ENCODE measurements at regions not wholly inside any gene's neighbourhood (a gene's known extent, or its start where the extent isn't known, plus 50 kb on each side); places are given as distances from the start of the nearest gene placed in this dataset.

- Histone ChIP-seq H3K36me3 (replicated peaks in 1 of 2; ENCODE audit: control insufficient read depth in 1 of 2, insufficient read depth in 2 of 2, low read length in 2 of 2) (no peaks in the 10 kb centered on the region), H4K20me1 (ENCODE audit: insufficient read depth, low read length) (no peaks in the 10 kb centered on the region), H3K27me3 (ENCODE audit: control insufficient read depth in 2 of 2, insufficient read depth in 2 of 2, low read length in 2 of 2) (no peaks in the 10 kb centered on the region), H3K27ac (ENCODE audit: low read depth in 1 of 2, low read length in 2 of 2) (no peak overlapping the region), H3K4me3 (replicated peaks in 1 of 3; ENCODE audit: low read depth in 2 of 3, low read length in 3 of 3) (no peak overlapping the region), H3K4me1 (ENCODE audit: control insufficient read depth in 1 of 2, insufficient read depth in 2 of 2, low read length in 2 of 2) (no peaks in the 10 kb centered on the region), H3K79me2 (ENCODE audit: insufficient read depth, low read length) (no peaks in the 10 kb centered on the region), H3K9ac (ENCODE audit: insufficient read depth, low read length, poor library complexity, severe bottlenecking) (no peak overlapping the region), H3K4me2 (replicated peaks; ENCODE audit: extremely low read depth, low read length, poor library complexity, severe bottlenecking) (no peak overlapping the region), H2AFZ (ENCODE audit: insufficient read depth, low read depth, low read length, poor library complexity, severe bottlenecking) (no peak overlapping the region), H3K9me3 (replicated peaks in 1 of 2; ENCODE audit: control insufficient read depth in 1 of 2, insufficient read depth in 1 of 2, low read length in 2 of 2) (no peaks in the 10 kb centered on the region)
- intact Hi-C loops (cut with micrococcal nuclease): no loop called here
- H3K36me3 Mint-ChIP-seq: no peaks in the 10 kb centered on the region
- no peak overlapping the region for H3K27ac Mint-ChIP-seq
- TF ChIP-seq, protein P1, sequence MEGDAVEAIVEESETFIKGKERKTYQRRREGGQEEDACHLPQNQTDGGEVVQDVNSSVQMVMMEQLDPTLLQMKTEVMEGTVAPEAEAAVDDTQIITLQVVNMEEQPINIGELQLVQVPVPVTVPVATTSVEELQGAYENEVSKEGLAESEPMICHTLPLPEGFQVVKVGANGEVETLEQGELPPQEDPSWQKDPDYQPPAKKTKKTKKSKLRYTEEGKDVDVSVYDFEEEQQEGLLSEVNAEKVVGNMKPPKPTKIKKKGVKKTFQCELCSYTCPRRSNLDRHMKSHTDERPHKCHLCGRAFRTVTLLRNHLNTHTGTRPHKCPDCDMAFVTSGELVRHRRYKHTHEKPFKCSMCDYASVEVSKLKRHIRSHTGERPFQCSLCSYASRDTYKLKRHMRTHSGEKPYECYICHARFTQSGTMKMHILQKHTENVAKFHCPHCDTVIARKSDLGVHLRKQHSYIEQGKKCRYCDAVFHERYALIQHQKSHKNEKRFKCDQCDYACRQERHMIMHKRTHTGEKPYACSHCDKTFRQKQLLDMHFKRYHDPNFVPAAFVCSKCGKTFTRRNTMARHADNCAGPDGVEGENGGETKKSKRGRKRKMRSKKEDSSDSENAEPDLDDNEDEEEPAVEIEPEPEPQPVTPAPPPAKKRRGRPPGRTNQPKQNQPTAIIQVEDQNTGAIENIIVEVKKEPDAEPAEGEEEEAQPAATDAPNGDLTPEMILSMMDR (IDR thresholded peaks at IDR 0.05): no peak
- DNase-seq: no peak
- no peaks in the 10 kb centered on the region for H3K4me1 Mint-ChIP-seq
- H3K9me3 Mint-ChIP-seq: peaks cover 0 to 6% (median 0%) of the 10 kb centered on the region in 7 donors
- no peak overlapping the region for H3K4me3 Mint-ChIP-seq
- H3K27me3 Mint-ChIP-seq (ENCODE audit: low read depth in 3 of 3): peaks cover 0 to 3% (median 0%) of the 10 kb centered on the region in 3 donors
- 100% methylated on average over 3 of the region's 4 CpGs for WGBS (ENCODE audit: insufficient coverage)
Observed at GRCh38 chr10:85315657-85316056, 987.3 kb downstream of the CCSER2 start.

DNA sequence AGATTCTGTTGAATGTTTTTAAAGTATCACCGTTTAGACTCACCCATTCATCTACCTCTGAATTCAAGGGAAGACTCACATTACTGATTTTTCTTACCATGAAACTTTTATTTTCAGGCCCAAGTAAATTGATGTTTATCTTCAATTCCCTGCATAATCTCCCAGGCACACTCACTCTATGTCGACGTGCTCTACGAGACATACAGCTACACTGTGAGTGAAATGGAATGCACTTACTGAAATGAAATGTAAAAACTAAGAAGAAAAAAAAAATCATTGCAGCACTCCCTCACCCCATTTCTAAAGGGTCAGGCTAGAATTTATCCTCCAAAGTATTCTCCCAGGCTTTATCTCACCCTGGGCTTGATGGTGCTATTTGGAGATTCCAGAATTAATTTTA, 987.9 kb downstream of the CCSER2 start:
- H3K4me1 Mint-ChIP-seq: no peaks in the 10 kb centered on the region
- no peaks in the 10 kb centered on the region for H3K36me3 ChIP-seq (replicated peaks in 1 of 2; ENCODE audit: control insufficient read depth in 1 of 2, insufficient read depth in 2 of 2, low read length in 2 of 2)
- no peaks in the 10 kb centered on the region for H4K20me1 ChIP-seq (ENCODE audit: insufficient read depth, low read length)
- no peak overlapping the region for H3K4me2 ChIP-seq (replicated peaks; ENCODE audit: extremely low read depth, low read length, poor library complexity, severe bottlenecking)
- H3K9me3 Mint-ChIP-seq: peaks cover 0 to 6% (median 0%) of the 10 kb centered on the region in 7 donors
- no peaks in the 10 kb centered on the region for H3K79me2 ChIP-seq (ENCODE audit: insufficient read depth, low read length)
- WGBS (ENCODE audit: insufficient coverage): no CpG with 5 or more reads among the region's 4 CpGs
- intact Hi-C loops (cut with micrococcal nuclease): no loop called here
- DNase-seq: no peak
- no peak overlapping the region for H3K4me3 ChIP-seq (replicated peaks in 1 of 3; ENCODE audit: low read depth in 2 of 3, low read length in 3 of 3)
- no peaks in the 10 kb centered on the region for H3K27me3 ChIP-seq (ENCODE audit: control insufficient read depth in 2 of 2, insufficient read depth in 2 of 2, low read length in 2 of 2)
- H3K27me3 Mint-ChIP-seq (ENCODE audit: low read depth in 3 of 3): peaks cover 0 to 3% (median 0%) of the 10 kb centered on the region in 3 donors
- H3K36me3 Mint-ChIP-seq: no peaks in the 10 kb centered on the region
- H3K27ac ChIP-seq (ENCODE audit: low read depth in 1 of 2, low read length in 2 of 2): no peak overlapping the region
- no peak overlapping the region for H3K9ac ChIP-seq (ENCODE audit: insufficient read depth, low read length, poor library complexity, severe bottlenecking)
- no peak overlapping the region for H3K4me3 Mint-ChIP-seq
- no peak overlapping the region for H2AFZ ChIP-seq (ENCODE audit: insufficient read depth, low read depth, low read length, poor library complexity, severe bottlenecking)
- TF ChIP-seq, protein P1 (IDR thresholded peaks at IDR 0.05): no peak
- no peaks in the 10 kb centered on the region for H3K4me1 ChIP-seq (ENCODE audit: control insufficient read depth in 1 of 2, insufficient read depth in 2 of 2, low read length in 2 of 2)
- no peak overlapping the region for H3K27ac Mint-ChIP-seq
- H3K9me3 ChIP-seq (replicated peaks in 1 of 2; ENCODE audit: control insufficient read depth in 1 of 2, insufficient read depth in 1 of 2, low read length in 2 of 2): no peaks in the 10 kb centered on the region
